Hematopoietic multipotent progenitor cell treated with erythropoietin and hydrocortisone succinate and interleukin-3 and kit ligand, for 4 days (in vitro differentiated cells): ENCODE measurements at regions not wholly inside any gene's neighbourhood (a gene's known extent, or its start where the extent isn't known, plus 50 kb on each side); places are given as distances from the start of the nearest gene placed in this dataset.
"Not testable (repeated sequence)": the region's sequence is repeated elsewhere in the genome, so short reads cannot be mapped to it uniquely, and the experiment has no call there.

Experiments used
- DNase-seq: peaks from one replicate; pipeline ENCODE4 v3.0.0-alpha.2; 2015

- DNase-seq, result no peak
Measured at GRCh38 chr2:39867268-39867667, 88.2 kb upstream of the THUMPD2 start.

- no peak for DNase-seq
Measured at GRCh38 chr2:39865751-39866150, 86.7 kb upstream of the THUMPD2 start.

GRCh38 chr2:39863672-39864071 lies 84.6 kb upstream of the THUMPD2 start:
- not testable (repeated sequence) for DNase-seq

- DNase-seq, result no peak
Measured at GRCh38 chr2:39860538-39860937, 81.5 kb upstream of the THUMPD2 start.

DNA sequence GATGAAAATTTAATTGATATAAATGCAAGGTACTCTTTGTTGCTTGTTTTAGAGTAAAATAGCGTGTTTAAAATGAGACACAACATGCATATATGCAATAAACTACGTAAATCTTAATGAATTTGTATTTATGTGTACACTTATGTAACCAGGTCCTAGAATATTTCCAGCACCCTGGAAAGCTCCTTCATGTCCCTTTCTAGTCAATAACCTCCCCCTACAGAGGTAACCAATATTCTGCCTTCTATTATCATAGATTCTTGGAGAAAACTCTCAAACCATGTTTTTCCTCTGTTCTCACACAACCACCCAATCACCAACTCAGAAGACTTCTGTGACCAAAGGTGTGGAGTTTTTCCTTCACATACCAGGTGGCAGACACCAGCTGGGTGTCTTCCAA lies 79.6 kb upstream of the THUMPD2 start:
- peak; percentile 13 for DNase-seq

DNA sequence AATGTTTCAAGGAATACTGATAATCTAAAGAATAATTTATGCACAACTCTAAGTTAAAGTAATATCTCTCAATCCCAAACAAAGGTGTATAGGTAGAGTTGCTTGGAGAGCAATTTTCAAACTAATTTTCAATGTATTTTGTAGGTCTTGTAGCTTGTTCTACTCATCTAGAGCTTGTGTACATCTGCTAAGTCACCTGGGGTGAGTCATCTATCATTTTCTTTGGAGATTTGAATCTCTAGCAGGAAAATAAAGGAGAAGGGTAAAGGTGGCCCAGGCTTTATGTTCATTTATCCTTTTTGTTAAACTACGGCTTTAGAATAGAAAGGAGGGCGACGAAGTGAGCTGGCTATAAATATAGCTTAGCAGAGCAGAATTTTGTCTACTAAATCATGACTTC lies 76.8 kb upstream of the THUMPD2 start:
- DNase-seq, result no peak

GRCh38 chr2:39854771-39855170 lies 75.7 kb upstream of the THUMPD2 start:
- no peak for DNase-seq

DNA sequence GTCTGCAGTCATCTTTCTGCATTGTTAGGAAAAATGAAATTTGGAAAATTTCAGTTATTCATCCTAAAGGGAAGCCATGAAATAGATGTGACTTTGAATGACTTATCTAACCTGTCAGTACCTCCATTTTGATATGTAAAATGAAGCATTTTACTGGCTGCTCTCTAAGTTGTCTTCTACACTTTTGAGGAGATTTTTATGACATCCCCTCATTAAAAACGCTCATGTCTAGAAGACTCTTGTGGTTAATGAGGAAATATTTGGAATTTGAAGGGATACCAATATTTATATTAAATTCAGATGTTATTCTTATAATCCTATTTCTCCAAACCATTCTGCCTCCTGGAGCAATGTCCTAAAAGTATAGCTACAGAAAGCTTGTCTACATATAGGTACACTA lies 73.8 kb upstream of the THUMPD2 start:
- DNase-seq, result no peak

GRCh38 chr2:39851651-39852110 lies 72.6 kb upstream of the THUMPD2 start:
- peak; percentile 55 for DNase-seq

DNA sequence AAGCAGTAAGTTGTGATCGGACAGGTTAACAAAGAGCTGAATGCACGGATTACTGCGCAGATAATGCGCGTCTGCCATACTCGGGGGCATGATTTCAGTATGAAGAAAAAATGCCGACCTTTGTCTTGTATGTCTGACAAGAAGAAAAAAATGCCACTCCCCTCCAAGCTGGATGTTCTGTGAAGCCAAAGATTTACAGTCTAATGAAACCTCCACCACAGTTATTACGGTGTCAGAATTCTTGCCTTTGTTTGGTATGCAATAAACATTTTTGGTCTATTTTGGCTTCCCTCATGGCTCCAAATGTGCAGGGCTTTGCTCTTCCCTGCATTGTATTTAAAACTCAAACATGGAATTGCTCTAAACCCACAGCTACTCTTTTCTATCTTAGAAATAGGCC lies 72.2 kb upstream of the THUMPD2 start:
- DNase-seq, result no peak

DNA sequence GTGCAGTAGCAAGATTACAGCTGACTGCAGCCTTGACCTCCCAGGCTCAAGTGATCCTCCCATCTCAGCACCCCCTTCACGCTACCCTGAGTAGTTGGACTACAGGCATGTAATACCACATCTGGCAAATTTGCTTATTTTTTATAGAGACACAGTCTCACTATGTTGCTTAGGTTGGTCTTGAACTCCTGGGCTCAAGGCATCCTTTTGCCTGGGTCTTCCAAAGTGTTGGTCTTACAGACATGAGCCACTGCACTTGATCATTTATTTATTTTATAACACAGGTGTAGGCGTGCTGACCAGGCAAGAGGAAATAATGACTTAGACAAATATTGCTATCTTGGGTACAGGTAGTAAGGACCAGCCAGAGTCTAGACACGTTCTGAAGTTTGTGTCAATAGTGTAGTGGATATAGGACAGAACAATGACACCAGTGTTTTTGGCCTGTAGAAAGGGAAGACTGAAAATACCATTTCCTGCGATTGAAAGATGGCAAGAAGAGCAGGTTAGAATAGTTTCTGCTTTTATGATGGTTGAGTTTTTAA lies 71.0 kb upstream of the THUMPD2 start:
- no peak for DNase-seq

DNA sequence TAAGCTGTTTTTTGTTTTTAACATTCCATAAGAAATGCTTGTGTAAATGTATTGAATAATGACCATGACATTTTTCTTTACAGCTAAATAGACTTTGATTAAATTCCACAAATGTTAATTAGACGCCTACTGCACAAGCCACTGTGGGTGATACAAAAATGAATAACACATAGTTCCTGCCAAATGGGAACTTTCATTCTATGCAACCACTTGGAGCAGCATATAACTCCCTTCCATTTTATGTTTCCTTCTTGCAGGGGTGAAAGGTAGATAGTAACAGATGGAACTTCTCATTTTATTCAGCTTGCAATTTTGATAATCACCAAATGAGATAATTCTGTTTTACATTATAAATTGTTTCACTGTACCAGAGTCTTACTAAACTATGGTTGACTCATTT lies 70.0 kb upstream of the THUMPD2 start:
- DNase-seq, result no peak

DNA sequence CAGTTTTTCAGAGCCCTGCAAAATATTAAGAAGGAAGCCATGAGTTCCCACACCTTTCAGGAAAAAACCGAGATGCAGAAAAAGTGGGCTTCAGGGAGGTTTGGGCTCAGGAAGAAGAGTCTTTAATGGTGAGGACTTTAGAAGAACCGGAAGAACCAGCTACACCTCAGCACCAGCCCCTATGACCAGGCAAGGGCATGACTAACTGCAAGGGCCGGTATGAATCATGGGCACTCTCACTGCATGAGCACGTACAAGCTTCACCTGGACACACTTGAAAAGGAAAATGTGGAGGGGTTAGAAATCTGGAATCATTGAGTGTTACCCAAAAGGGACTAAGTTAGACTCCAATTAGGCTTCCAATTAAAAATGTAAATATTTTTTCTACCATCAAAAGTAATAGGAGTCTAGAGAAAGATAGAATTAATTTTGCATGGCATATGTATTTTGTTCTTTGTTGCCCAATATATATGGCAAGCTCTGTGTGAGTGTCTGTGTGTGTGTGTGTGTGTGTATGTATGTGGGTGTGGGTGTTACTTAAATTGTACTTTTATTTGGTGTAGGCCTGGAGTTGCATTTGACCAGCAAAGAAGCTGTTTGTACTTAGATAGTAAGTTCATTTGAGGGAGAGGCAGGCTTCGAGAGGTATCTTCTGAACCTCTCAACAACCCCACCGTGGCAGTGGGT lies 66.5 kb upstream of the THUMPD2 start:
- DNase-seq, result no peak

DNA sequence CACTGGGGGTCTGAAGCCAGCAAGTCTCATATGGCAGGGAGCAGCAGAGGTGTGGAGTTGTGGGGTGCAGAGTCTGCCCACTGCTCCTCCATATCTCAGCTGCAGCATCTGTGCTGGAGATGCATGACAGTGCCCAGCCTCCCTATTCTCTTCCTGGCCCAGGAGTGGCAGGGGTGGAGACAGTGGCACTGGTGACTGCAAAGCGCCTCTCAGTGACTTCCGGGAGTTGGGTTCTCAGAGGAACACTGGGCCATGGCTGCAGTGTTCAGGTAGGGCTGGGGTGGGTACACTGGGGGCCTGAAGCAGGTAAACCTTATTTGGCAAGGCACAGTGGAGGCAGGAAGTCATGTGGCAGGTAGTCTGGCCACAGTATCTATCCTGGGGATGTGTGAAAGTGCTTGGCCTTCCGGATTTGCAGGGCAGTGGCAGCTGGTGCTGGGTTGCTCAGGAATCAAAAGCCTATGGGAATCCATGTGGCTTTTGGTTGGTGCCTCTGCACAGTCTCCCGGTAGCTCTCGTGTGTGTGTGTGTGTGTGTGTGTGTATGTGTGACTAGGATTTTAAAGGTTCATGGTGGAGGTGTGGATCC lies 60.3 kb upstream of the THUMPD2 start:
- no peak for DNase-seq

GRCh38 chr2:39838589-39838988 lies 59.5 kb upstream of the THUMPD2 start:
- DNase-seq, result no peak

- DNase-seq, result peak; percentile 52
Measured at GRCh38 chr2:39837856-39838453, 58.9 kb upstream of the THUMPD2 start.

GRCh38 chr2:39836638-39837037 lies 57.6 kb upstream of the THUMPD2 start:
- DNase-seq, result no peak

- peak; percentile 7 for DNase-seq
Measured at GRCh38 chr2:39834426-39834825, 55.4 kb upstream of the THUMPD2 start.

GRCh38 chr2:39830610-39831009 lies 51.6 kb upstream of the THUMPD2 start:
- not testable (repeated sequence) for DNase-seq
